Chondrocyte (in vitro differentiated cells): ENCODE measurements at regions not wholly inside any gene's neighbourhood (a gene's known extent, or its start where the extent isn't known, plus 50 kb on each side); places are given as distances from the start of the nearest gene placed in this dataset.

ENCODE experiments used
- DNase-seq: peaks from one replicate; pipeline ENCODE4 v3.0.0; 2021; ENCODE audit warnings: mixed read lengths, low spot score
- H3K27ac Mint-ChIP-seq: one replicate; pipeline ENCODE4 v1.8.0; 2021; ENCODE audit warnings: mild to moderate bottlenecking, moderate library complexity, mixed read lengths; ENCODE audit not compliant: unreplicated experiment
- H3K27me3 Mint-ChIP-seq: 2 replicates; pipeline ENCODE4 v1.8.0; 2021; ENCODE audit warnings: low read depth, mixed read lengths
- H3K36me3 Mint-ChIP-seq: 2 replicates; pipeline ENCODE4 v1.8.0; 2021; ENCODE audit warnings: low read depth, mixed read lengths
- H3K4me1 Mint-ChIP-seq: 2 replicates; pipeline ENCODE4 v1.8.0; 2021; ENCODE audit warnings: low read depth, mild to moderate bottlenecking, mixed read lengths
- H3K4me3 Mint-ChIP-seq: one replicate; pipeline ENCODE4 v1.8.0; 2021; ENCODE audit warnings: mild to moderate bottlenecking, moderate library complexity, mixed read lengths; ENCODE audit not compliant: unreplicated experiment
- H3K9me3 Mint-ChIP-seq: 2 replicates; pipeline ENCODE4 v1.8.0; 2021; ENCODE audit warnings: low read depth, mixed read lengths
- CTCF ChIP-seq: fragments of 200-600 bp; sonication (generic); IDR thresholded peaks from 2 replicates; pipeline ENCODE4 v1.5.0; 2021; ENCODE audit warnings: antibody characterized with exemption, mild to moderate bottlenecking, moderate library complexity

GRCh38 chr1:4170548-4171340, 270.7 kb upstream of the C1orf174 start:
- Mint-ChIP-seq H3K27ac (no peak overlapping the region), H3K27me3 (no peaks in the 10 kb centered on the region), H3K4me1 (no peaks in the 10 kb centered on the region), H3K9me3 (peaks cover 24% of the 10 kb centered on the region), H3K36me3 (no peaks in the 10 kb centered on the region), H3K4me3 (no peak overlapping the region)
- TF ChIP-seq CTCF = no peak
- no peak for DNase-seq

- peaks cover 32% of the 10 kb centered on the region for H3K9me3 Mint-ChIP-seq
- no peak overlapping the region for H3K4me3 Mint-ChIP-seq
- no peak for TF ChIP-seq CTCF
- H3K27me3 Mint-ChIP-seq = no peaks in the 10 kb centered on the region
- no peak for DNase-seq
- no peaks in the 10 kb centered on the region for H3K4me1 Mint-ChIP-seq
- no peak overlapping the region for H3K27ac Mint-ChIP-seq
- H3K36me3 Mint-ChIP-seq = no peaks in the 10 kb centered on the region
Observed at GRCh38 chr1:4171480-4172450, 271.7 kb upstream of the C1orf174 start.

GRCh38 chr1:4172644-4173599, 272.9 kb upstream of the C1orf174 start:
- TF ChIP-seq CTCF = no peak
- H3K36me3 Mint-ChIP-seq = no peaks in the 10 kb centered on the region
- no peak overlapping the region for H3K27ac Mint-ChIP-seq
- H3K27me3 Mint-ChIP-seq = no peaks in the 10 kb centered on the region
- no peak overlapping the region for H3K4me3 Mint-ChIP-seq
- no peaks in the 10 kb centered on the region for H3K4me1 Mint-ChIP-seq
- no peak for DNase-seq
- H3K9me3 Mint-ChIP-seq = peaks cover 36% of the 10 kb centered on the region

- Mint-ChIP-seq H3K9me3 (peaks cover 35% of the 10 kb centered on the region), H3K4me1 (no peaks in the 10 kb centered on the region), H3K4me3 (no peak overlapping the region), H3K27me3 (no peaks in the 10 kb centered on the region), H3K27ac (no peak overlapping the region), H3K36me3 (no peaks in the 10 kb centered on the region)
- no peak for TF ChIP-seq CTCF
- DNase-seq = no peak
Observed at GRCh38 chr1:4173731-4174130, 273.7 kb upstream of the C1orf174 start.
